ENCODE measurements at regions not wholly inside any gene's neighbourhood (a gene's known extent, or its start where the extent isn't known, plus 50 kb on each side); places are given as distances from the start of the nearest gene placed in this dataset.

DNA sequence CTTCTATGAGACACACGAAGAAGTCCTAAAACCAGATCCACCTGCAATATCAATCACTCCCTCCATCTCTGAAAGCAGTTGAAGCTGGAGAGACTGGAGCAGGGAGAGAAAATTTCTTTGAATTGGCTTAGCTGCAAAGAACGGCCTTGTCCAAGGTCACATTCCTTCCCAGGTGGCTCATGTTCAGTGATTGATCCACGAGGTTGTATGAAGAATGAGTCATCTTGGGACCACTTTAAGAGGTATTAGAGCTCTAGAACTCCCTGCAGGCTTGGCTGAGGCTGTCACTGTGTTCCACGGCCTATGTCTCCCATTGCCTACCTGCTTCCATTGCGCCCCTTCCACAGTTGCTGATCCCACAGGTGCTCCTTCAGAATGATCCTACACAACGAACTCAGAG lies 68.2 kb downstream of the HMHB1 start:
- no peak overlapping the region for H3K4me3 ChIP-seq (ENCODE audit: low read depth, low read length)
- TF ChIP-seq, protein P1, sequence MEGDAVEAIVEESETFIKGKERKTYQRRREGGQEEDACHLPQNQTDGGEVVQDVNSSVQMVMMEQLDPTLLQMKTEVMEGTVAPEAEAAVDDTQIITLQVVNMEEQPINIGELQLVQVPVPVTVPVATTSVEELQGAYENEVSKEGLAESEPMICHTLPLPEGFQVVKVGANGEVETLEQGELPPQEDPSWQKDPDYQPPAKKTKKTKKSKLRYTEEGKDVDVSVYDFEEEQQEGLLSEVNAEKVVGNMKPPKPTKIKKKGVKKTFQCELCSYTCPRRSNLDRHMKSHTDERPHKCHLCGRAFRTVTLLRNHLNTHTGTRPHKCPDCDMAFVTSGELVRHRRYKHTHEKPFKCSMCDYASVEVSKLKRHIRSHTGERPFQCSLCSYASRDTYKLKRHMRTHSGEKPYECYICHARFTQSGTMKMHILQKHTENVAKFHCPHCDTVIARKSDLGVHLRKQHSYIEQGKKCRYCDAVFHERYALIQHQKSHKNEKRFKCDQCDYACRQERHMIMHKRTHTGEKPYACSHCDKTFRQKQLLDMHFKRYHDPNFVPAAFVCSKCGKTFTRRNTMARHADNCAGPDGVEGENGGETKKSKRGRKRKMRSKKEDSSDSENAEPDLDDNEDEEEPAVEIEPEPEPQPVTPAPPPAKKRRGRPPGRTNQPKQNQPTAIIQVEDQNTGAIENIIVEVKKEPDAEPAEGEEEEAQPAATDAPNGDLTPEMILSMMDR (IDR thresholded peaks at IDR 0.05; ENCODE audit: borderline replicate concordance, insufficient read depth, low read depth, low read length) = no peak

DNA sequence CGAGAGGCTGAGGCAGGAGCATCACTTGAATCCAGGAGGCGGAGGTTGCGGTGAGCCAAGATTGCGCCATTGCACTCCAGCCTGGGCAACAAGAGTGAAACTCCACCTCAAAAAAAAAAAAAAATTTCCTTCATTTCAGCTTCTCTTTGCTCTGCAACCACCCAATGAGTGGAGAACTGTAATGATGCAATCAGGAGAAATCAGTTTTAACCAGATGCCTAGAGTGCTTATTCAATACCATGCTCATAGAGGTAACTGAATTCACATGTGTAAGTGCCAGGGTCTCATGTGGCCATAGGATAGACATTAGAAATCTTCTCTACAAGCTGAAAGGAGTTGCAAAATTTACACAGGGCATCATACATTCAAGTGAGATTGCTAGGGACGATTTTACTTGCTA lies 70.6 kb downstream of the HMHB1 start:
- no peak overlapping the region for H3K4me3 ChIP-seq (ENCODE audit: low read depth, low read length)
- TF ChIP-seq, protein P1 (IDR thresholded peaks at IDR 0.05; ENCODE audit: borderline replicate concordance, insufficient read depth, low read depth, low read length) = no peak

GRCh38 chr5:143886096-143886495 lies 74.1 kb downstream of the HMHB1 start:
- TF ChIP-seq, protein P1 (IDR thresholded peaks at IDR 0.05; ENCODE audit: borderline replicate concordance, insufficient read depth, low read depth, low read length) = no peak
- no peak overlapping the region for H3K4me3 ChIP-seq (ENCODE audit: low read depth, low read length)

GRCh38 chr5:143886651-143887638 lies 75.0 kb downstream of the HMHB1 start:
- H3K4me3 ChIP-seq (ENCODE audit: low read depth, low read length) = no peak overlapping the region
- TF ChIP-seq, protein P1 (IDR thresholded peaks at IDR 0.05; ENCODE audit: borderline replicate concordance, insufficient read depth, low read depth, low read length) = no peak

- H3K4me3 ChIP-seq (ENCODE audit: low read depth, low read length) = no peak overlapping the region
- TF ChIP-seq, protein P1 (IDR thresholded peaks at IDR 0.05; ENCODE audit: borderline replicate concordance, insufficient read depth, low read depth, low read length) = no peak
Observed at GRCh38 chr5:143887903-143888665, 76.1 kb downstream of the HMHB1 start.

DNA sequence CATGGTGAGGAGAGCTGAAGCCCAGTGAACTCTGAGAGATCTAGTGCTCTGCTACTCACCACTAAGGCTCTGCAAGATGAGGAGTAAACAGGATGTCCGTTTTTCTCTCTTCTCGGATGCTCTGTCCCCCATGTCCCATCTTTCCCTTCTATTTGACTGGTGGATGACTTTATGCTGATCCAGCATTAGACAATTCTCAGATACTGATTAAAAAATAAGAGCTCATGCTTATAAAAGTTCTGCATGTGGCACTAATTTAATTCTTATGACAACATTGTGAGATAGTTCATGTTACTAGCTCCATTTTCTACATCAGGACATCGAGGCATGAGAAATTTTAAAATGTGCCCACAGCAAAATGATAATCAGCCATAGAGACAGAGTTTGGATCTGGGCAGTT lies 77.0 kb downstream of the HMHB1 start:
- TF ChIP-seq, protein P1 (IDR thresholded peaks at IDR 0.05; ENCODE audit: borderline replicate concordance, insufficient read depth, low read depth, low read length) = no peak
- H3K4me3 ChIP-seq (ENCODE audit: low read depth, low read length) = no peak overlapping the region

Data from GM12875 (cell line).